DND-41 (cell line): ENCODE measurements at regions not wholly inside any gene's neighbourhood (a gene's known extent, or its start where the extent isn't known, plus 50 kb on each side); places are given as distances from the start of the nearest gene placed in this dataset.

Experiments
- EZH2 ChIP-seq: IDR thresholded peaks from 3 replicates; pipeline ENCODE4 v1.6.1; 2012; ENCODE audit warnings: borderline replicate concordance, low read depth, mild to moderate bottlenecking, moderate library complexity, low read length, inconsistent platforms; ENCODE audit not compliant: severe bottlenecking
- TF ChIP-seq, protein P1 (sequence below): IDR thresholded peaks from 2 replicates; pipeline ENCODE4 v1.5.1; 2012; ENCODE audit warnings: borderline replicate concordance, low read length, moderate library complexity, mild to moderate bottlenecking; ENCODE audit not compliant: poor library complexity, severe bottlenecking; ENCODE audit errors: extremely low read depth

DNA sequence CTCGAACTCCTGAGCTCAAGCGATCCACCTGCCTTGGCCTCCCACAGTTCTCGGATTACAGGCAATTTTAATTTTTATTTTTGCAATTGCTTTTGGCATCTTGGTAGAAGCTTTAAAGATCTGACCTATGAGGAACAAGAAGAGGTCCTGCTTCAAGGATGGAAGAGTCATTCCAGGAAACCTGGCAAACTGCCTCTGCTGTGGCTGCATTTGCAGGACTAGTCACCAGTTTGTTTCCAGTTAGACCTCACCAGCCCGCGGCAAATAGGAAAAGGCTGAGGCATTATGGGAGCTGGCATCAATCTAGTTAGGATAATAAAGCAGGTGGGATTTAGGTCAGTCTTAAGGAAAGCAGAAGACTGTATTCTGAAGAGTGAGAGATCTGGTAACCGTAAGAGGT, 51.9 kb upstream of the LAS1L start:
- no peak for TF ChIP-seq EZH2
- TF ChIP-seq, protein P1, sequence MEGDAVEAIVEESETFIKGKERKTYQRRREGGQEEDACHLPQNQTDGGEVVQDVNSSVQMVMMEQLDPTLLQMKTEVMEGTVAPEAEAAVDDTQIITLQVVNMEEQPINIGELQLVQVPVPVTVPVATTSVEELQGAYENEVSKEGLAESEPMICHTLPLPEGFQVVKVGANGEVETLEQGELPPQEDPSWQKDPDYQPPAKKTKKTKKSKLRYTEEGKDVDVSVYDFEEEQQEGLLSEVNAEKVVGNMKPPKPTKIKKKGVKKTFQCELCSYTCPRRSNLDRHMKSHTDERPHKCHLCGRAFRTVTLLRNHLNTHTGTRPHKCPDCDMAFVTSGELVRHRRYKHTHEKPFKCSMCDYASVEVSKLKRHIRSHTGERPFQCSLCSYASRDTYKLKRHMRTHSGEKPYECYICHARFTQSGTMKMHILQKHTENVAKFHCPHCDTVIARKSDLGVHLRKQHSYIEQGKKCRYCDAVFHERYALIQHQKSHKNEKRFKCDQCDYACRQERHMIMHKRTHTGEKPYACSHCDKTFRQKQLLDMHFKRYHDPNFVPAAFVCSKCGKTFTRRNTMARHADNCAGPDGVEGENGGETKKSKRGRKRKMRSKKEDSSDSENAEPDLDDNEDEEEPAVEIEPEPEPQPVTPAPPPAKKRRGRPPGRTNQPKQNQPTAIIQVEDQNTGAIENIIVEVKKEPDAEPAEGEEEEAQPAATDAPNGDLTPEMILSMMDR, result no peak
